ENCODE measurements at regions not wholly inside any gene's neighbourhood (a gene's known extent, or its start where the extent isn't known, plus 50 kb on each side); places are given as distances from the start of the nearest gene placed in this dataset.

DNA sequence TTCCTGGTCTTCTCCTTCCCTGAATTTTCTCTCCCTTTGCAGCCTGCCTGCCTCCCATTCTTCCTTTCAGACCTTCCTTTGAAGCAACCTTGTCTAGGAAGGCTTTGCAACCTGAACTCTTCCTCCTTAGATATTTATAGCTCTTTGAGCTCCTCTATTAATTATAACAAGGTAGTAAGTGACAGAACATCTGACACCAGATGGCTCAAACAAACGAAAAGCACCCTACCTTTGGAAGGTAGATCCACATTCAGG lies 57.2 kb upstream of the SLC1A4 start:
- TF ChIP-seq, protein P1, sequence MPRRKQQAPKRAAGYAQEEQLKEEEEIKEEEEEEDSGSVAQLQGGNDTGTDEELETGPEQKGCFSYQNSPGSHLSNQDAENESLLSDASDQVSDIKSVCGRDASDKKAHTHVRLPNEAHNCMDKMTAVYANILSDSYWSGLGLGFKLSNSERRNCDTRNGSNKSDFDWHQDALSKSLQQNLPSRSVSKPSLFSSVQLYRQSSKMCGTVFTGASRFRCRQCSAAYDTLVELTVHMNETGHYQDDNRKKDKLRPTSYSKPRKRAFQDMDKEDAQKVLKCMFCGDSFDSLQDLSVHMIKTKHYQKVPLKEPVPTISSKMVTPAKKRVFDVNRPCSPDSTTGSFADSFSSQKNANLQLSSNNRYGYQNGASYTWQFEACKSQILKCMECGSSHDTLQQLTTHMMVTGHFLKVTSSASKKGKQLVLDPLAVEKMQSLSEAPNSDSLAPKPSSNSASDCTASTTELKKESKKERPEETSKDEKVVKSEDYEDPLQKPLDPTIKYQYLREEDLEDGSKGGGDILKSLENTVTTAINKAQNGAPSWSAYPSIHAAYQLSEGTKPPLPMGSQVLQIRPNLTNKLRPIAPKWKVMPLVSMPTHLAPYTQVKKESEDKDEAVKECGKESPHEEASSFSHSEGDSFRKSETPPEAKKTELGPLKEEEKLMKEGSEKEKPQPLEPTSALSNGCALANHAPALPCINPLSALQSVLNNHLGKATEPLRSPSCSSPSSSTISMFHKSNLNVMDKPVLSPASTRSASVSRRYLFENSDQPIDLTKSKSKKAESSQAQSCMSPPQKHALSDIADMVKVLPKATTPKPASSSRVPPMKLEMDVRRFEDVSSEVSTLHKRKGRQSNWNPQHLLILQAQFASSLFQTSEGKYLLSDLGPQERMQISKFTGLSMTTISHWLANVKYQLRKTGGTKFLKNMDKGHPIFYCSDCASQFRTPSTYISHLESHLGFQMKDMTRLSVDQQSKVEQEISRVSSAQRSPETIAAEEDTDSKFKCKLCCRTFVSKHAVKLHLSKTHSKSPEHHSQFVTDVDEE (CRISPR knock-in tag; IDR thresholded peaks at IDR 0.05): no peak
- TF ChIP-seq OSR1 (CRISPR knock-in tag; IDR thresholded peaks at IDR 0.05) (no peak), ZFP30 (CRISPR knock-in tag; IDR thresholded peaks at IDR 0.05) (no peak), TOX (CRISPR knock-in tag; IDR thresholded peaks at IDR 0.05; ENCODE audit: borderline replicate concordance) (no peak)

All from SK-N-SH treated with all-trans-retinoic acid at 6 μM for 48 hours (cell line).